KMS-11 (cell line): ENCODE measurements at regions not wholly inside any gene's neighbourhood (a gene's known extent, or its start where the extent isn't known, plus 50 kb on each side); places are given as distances from the start of the nearest gene placed in this dataset.

Experiments
- H2AFZ ChIP-seq: fragments of 200-600 bp; sonication (generic); 2 replicates; pipeline ENCODE4 v1.6.1; 2016; ENCODE audit warnings: antibody characterized with exemption, mixed run types, low read depth
- H3K27ac ChIP-seq: fragments of 200-600 bp; sonication (generic); 2 replicates; pipeline ENCODE4 v1.6.1; 2016; ENCODE audit warnings: mild to moderate bottlenecking, mixed run types
- H3K27me3 ChIP-seq: fragments of 200-600 bp; sonication (generic); 2 replicates; pipeline ENCODE4 v1.6.1; 2017; ENCODE audit warnings: mild to moderate bottlenecking, low read depth, mixed run types, moderate library complexity; ENCODE audit not compliant: insufficient read depth
- H3K36me3 ChIP-seq: fragments of 200-600 bp; sonication (generic); 2 replicates; pipeline ENCODE4 v1.6.1; 2017; ENCODE audit warnings: mild to moderate bottlenecking, mixed run types; ENCODE audit not compliant: insufficient read depth
- H3K4me1 ChIP-seq: fragments of 200-600 bp; sonication (generic); 2 replicates; pipeline ENCODE4 v1.6.1; 2016; ENCODE audit warnings: mild to moderate bottlenecking, low read depth, mixed run types; ENCODE audit not compliant: poor library complexity, severe bottlenecking
- H3K4me2 ChIP-seq: fragments of 200-600 bp; sonication (generic); 2 replicates; pipeline ENCODE4 v1.7.0; 2016; ENCODE audit warnings: mild to moderate bottlenecking, mixed run types
- H3K4me3 ChIP-seq: fragments of 200-600 bp; sonication (generic); IDR thresholded peaks from 2 replicates; pipeline ENCODE4 v1.6.1; 2017; ENCODE audit warnings: low read depth, low read length, mixed read lengths; ENCODE audit not compliant: insufficient read depth
- H3K79me2 ChIP-seq: fragments of 200-600 bp; sonication (generic); 2 replicates; pipeline ENCODE4 v1.6.1; 2016; ENCODE audit warnings: low read depth, mixed run types; ENCODE audit not compliant: insufficient read depth
- H3K9ac ChIP-seq: fragments of 200-600 bp; sonication (generic); 2 replicates; pipeline ENCODE4 v1.6.1; 2016; ENCODE audit warnings: mild to moderate bottlenecking, mixed run types
- H4K20me1 ChIP-seq: fragments of 200-600 bp; sonication (generic); 2 replicates; pipeline ENCODE4 v1.6.1; 2016; ENCODE audit warnings: mild to moderate bottlenecking, mixed run types; ENCODE audit not compliant: insufficient read depth
- CTCF ChIP-seq: fragments of 200-600 bp; sonication (generic); conservative IDR thresholded peaks from 2 replicates; pipeline ENCODE4 v1.6.1; 2017; ENCODE audit warnings: low read depth, mild to moderate bottlenecking, antibody characterized with exemption, low read length, moderate library complexity, mixed read lengths

GRCh38 chr7:33736521-33737221 lies 168.7 kb upstream of the BMPER start:
- H3K27ac ChIP-seq: no peak overlapping the region
- no peaks in the 10 kb centered on the region for H3K36me3 ChIP-seq
- no peak overlapping the region for H3K9ac ChIP-seq
- H3K27me3 ChIP-seq: no peaks in the 10 kb centered on the region
- no peaks in the 10 kb centered on the region for H4K20me1 ChIP-seq
- no peak overlapping the region for H2AFZ ChIP-seq
- no peak for TF ChIP-seq CTCF
- no peaks in the 10 kb centered on the region for H3K79me2 ChIP-seq
- H3K4me2 ChIP-seq: no peak overlapping the region
- H3K4me3 ChIP-seq: no peak overlapping the region
- H3K4me1 ChIP-seq: no peaks in the 10 kb centered on the region

DNA sequence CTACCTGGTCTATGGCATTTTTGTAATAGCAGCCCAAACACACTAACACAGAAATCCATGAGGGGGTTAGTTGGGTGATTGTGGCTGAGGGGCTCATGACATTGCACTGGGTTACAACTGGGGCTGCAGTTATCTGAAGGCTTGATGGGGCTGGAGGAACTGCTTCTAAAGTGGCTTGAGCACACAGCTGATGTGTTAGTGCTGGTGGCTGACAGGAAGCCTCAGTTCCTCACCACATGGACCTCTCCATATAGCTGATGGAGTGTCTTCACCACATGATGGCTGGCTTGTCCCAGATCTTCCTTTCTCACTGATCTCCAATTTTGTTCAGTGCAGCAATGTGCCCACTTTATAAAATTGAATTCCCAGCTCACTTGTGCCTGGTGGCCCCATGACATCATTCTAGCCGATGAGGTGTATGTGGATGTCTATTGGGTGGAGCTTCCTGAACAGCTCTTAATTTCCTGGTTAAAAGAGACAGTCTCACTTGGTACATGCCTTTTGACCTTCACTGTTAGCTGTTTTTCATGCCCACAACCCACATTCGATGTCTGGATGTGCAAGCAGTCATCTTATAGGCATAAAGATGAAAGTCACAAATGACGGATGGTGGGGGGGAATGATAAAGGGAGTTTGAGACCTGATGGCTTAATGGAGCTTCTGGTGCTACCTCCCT lies 166.9 kb upstream of the BMPER start:
- Histone ChIP-seq H3K4me1 (no peaks in the 10 kb centered on the region), H3K9ac (no peak overlapping the region), H2AFZ (no peak overlapping the region), H3K27me3 (no peaks in the 10 kb centered on the region), H3K79me2 (no peaks in the 10 kb centered on the region), H3K36me3 (no peaks in the 10 kb centered on the region), H3K27ac (no peak overlapping the region), H4K20me1 (no peaks in the 10 kb centered on the region), H3K4me2 (no peak overlapping the region), H3K4me3 (no peak overlapping the region)
- no peak for TF ChIP-seq CTCF

DNA sequence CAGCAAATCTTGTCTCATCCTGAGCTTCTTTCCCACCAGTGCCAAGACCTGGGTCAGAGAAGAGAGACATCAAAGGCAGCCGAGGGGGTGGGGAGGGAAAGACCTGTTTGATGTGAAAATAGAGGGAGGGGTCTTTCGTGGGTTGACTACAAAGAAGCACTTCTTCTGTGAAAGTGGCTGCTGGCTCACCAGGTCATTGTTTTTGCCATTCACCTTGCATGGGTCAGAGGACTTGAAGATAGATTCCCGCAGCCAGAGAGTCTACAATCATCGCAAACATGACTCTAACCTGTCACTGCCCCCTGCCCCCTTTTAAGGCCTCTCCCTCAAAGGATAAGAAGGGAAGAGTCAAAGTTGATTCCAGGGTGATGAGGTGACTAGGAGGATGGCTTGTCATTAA lies 166.1 kb upstream of the BMPER start:
- no peaks in the 10 kb centered on the region for H3K36me3 ChIP-seq
- no peak overlapping the region for H2AFZ ChIP-seq
- no peaks in the 10 kb centered on the region for H4K20me1 ChIP-seq
- H3K9ac ChIP-seq: no peak overlapping the region
- H3K27ac ChIP-seq: no peak overlapping the region
- TF ChIP-seq CTCF: no peak
- no peak overlapping the region for H3K4me3 ChIP-seq
- no peaks in the 10 kb centered on the region for H3K79me2 ChIP-seq
- H3K4me1 ChIP-seq: no peaks in the 10 kb centered on the region
- no peaks in the 10 kb centered on the region for H3K27me3 ChIP-seq
- H3K4me2 ChIP-seq: no peak overlapping the region

DNA sequence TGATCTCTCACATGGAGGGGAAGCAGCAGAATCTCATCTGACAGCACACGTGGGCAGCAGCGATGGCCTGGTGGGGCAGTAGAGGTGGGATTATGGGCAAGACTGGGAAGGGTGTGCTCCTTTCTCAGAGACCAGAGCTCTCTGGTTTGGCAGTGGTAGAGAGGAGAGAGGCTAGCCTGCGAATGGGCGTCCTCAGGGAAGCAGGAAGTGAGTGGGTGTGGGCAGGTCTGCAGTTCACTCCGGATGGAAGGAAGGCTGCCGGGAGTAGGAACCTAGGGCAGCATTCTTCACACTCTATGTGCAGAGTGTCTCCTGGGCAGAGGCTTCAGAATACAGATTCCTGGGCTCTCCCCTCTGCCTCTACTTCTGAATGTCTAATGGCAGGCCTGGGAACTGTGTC lies 162.8 kb upstream of the BMPER start:
- H3K79me2 ChIP-seq: no peaks in the 10 kb centered on the region
- H3K4me3 ChIP-seq: no peak overlapping the region
- H3K4me1 ChIP-seq: no peaks in the 10 kb centered on the region
- no peak overlapping the region for H3K9ac ChIP-seq
- no peak for TF ChIP-seq CTCF
- H3K36me3 ChIP-seq: no peaks in the 10 kb centered on the region
- H3K27ac ChIP-seq: no peak overlapping the region
- H4K20me1 ChIP-seq: no peaks in the 10 kb centered on the region
- H3K27me3 ChIP-seq: no peaks in the 10 kb centered on the region
- no peak overlapping the region for H2AFZ ChIP-seq
- no peak overlapping the region for H3K4me2 ChIP-seq
